Gastrocnemius medialis (tissue), 4 donors: ENCODE measurements at regions not wholly inside any gene's neighbourhood (a gene's known extent, or its start where the extent isn't known, plus 50 kb on each side); places are given as distances from the start of the nearest gene placed in this dataset.

ENCODE experiments used
- ATAC-seq, 2 donors: fragments of 150-250 bp; one replicate each; pipeline ENCODE4 v1.9.1; 2016
- DNase-seq, 2 donors: peaks; one replicate each; pipeline ENCODE4 v3.0.0-alpha.2; 2019
- H3K27ac ChIP-seq, 4 donors: fragments of 200-600 bp; sonication (generic); 1 replicate in 1 of 4; 2 replicates in 3 of 4; pipeline ENCODE4 v1.5.1; 2016 to 2018; ENCODE audit warnings: mild to moderate bottlenecking in 2 of 4, moderate library complexity in 1 of 4
- H3K27me3 ChIP-seq, 3 donors: fragments of 200-600 bp; sonication (generic) in 2 of 3; 1 replicate in 1 of 3; 2 replicates in 2 of 3; pipeline versions ENCODE4 v1.5.1 to v1.6.0; 2016 to 2019; ENCODE audit warnings: mild to moderate bottlenecking in 1 of 3, moderate library complexity in 1 of 3
- H3K36me3 ChIP-seq, 2 donors: fragments of 200-600 bp; sonication (generic) in 1 of 2; one replicate each; pipeline ENCODE4 v1.5.1; 2017 to 2018
- H3K4me1 ChIP-seq, 2 donors: fragments of 200-600 bp; sonication (generic) in 1 of 2; one replicate each; pipeline ENCODE4 v1.5.1; 2016 to 2017; ENCODE audit warnings: mild to moderate bottlenecking in 2 of 2
- H3K4me3 ChIP-seq, 4 donors: fragments of 200-600 bp; sonication (generic) in 3 of 4; 1 replicate in 1 of 4; 2 replicates in 3 of 4; pipeline ENCODE4 v1.5.1; 2016 to 2019; ENCODE audit warnings: mild to moderate bottlenecking in 2 of 4
- H3K9me3 ChIP-seq, 3 donors: fragments of 200-600 bp; sonication (generic) in 2 of 3; 1 replicate in 1 of 3; 2 replicates in 2 of 3; pipeline ENCODE4 v1.5.1; 2016 to 2019
- CTCF ChIP-seq, 5 experiments: fragments of 450-650 bp in 3 of 5; fragments of 200-600 bp in 2 of 5; sonication (generic) in 2 of 5; IDR thresholded peaks in 4 of 5; conservative IDR thresholded peaks in 1 of 5; 1 replicate in 4 of 5; 2 replicates in 1 of 5; pipeline ENCODE4 v1.5.1; 2016 to 2019; ENCODE audit warnings: antibody characterized with exemption in 5 of 5, mild to moderate bottlenecking in 3 of 5, moderate library complexity in 3 of 5
- POLR2A ChIP-seq, 2 donors: fragments of 450-650 bp; IDR thresholded peaks; one replicate each; pipeline ENCODE4 v1.6.1; 2017; ENCODE audit warnings: antibody characterized with exemption in 2 of 2, mild to moderate bottlenecking in 2 of 2, moderate library complexity in 2 of 2
- in situ Hi-C, 4 donors: fragments of 200-750 bp; cut with MboI; loops; one replicate each; pipeline versions ENCODE4 v1.15.0 to v1.8.0; 2017; ENCODE audit warnings: low sequenced_read_pairs in 4 of 4
- intact Hi-C: fragments of 100-400 bp; cut with DNase I; formaldehyde crosslinking; loops from one replicate; pipeline ENCODE4 v1.15.1; 2023; ENCODE audit warnings: low total_unique reads

GRCh38 chr7:98511175-98511574 lies 105.9 kb upstream of the NPTX2 start:
- Histone ChIP-seq H3K27ac (no peak overlapping the region), H3K4me1 (no peaks in the 10 kb centered on the region), H3K27me3 (no peaks in the 10 kb centered on the region), H3K4me3 (no peak overlapping the region), H3K9me3 (peaks cover 0 to 4% (median 0%) of the 10 kb centered on the region in 3 donors), H3K36me3 (no peaks in the 10 kb centered on the region)
- in situ Hi-C loops = no loop called here
- intact Hi-C loops = no loop called here
- ATAC-seq (no peak), DNase-seq (no peak)
- TF ChIP-seq CTCF (IDR thresholded peaks at IDR 0.05 in 4 of 5, conservative IDR thresholded peaks at IDR 0.05 in 1 of 5) (no peak), POLR2A (IDR thresholded peaks at IDR 0.05) (no peak)

- DNase-seq = no peak
- Histone ChIP-seq H3K4me3 (no peak overlapping the region), H3K27ac (no peak overlapping the region), H3K4me1 (no peaks in the 10 kb centered on the region), H3K27me3 (no peaks in the 10 kb centered on the region), H3K36me3 (no peaks in the 10 kb centered on the region), H3K9me3 (peaks cover 0 to 4% (median 0%) of the 10 kb centered on the region in 3 donors)
- no peak for ATAC-seq
- no peak for TF ChIP-seq POLR2A (IDR thresholded peaks at IDR 0.05)
- no peak for TF ChIP-seq CTCF (IDR thresholded peaks at IDR 0.05 in 4 of 5, conservative IDR thresholded peaks at IDR 0.05 in 1 of 5)
- in situ Hi-C loops (no loop called here), intact Hi-C loops (no loop called here)
These were observed 107.2 kb upstream of the NPTX2 start for GRCh38 chr7:98509836-98510235.

- no peak overlapping the region for H3K4me3 ChIP-seq
- intact Hi-C loops (no loop called here), in situ Hi-C loops (no loop called here)
- H3K27me3 ChIP-seq = no peaks in the 10 kb centered on the region
- ATAC-seq = no peak
- no peak overlapping the region for H3K27ac ChIP-seq
- H3K9me3 ChIP-seq = peaks cover 0 to 4% (median 0%) of the 10 kb centered on the region in 3 donors
- H3K4me1 ChIP-seq = no peaks in the 10 kb centered on the region
- no peaks in the 10 kb centered on the region for H3K36me3 ChIP-seq
- no peak for DNase-seq
- TF ChIP-seq POLR2A (IDR thresholded peaks at IDR 0.05) = no peak
- no peak for TF ChIP-seq CTCF (IDR thresholded peaks at IDR 0.05 in 4 of 5, conservative IDR thresholded peaks at IDR 0.05 in 1 of 5)
These were observed 105.6 kb upstream of the BAIAP2L1 start for GRCh38 chr7:98506471-98506870.

DNA sequence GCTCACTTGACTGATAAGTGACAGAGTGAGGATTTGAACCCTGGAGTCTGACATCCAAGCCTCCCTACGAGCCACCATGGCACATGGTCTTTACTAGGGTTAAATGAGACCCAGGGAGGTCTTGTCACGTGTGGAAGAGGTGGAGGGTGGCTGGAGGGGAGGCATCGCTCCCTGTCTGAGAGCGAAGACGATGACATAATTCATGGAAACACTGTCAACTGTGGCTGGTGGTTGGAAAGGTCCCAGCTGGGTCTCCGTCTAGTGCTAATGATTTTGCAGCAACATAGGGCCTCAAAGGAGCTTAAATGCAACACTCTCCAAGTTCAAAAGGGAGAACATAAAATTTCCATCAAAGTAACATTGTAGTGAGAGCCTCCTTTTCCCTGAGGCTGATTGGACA lies 99.9 kb upstream of the BAIAP2L1 start:
- Histone ChIP-seq H3K4me1 (no peaks in the 10 kb centered on the region), H3K27me3 (no peaks in the 10 kb centered on the region), H3K27ac (no peak overlapping the region), H3K36me3 (no peaks in the 10 kb centered on the region), H3K9me3 (peaks cover 0 to 5% (median 0%) of the 10 kb centered on the region in 3 donors), H3K4me3 (no peak overlapping the region)
- in situ Hi-C loops = no loop called here
- no peak for ATAC-seq
- TF ChIP-seq POLR2A (IDR thresholded peaks at IDR 0.05) = no peak
- TF ChIP-seq CTCF (IDR thresholded peaks at IDR 0.05 in 4 of 5, conservative IDR thresholded peaks at IDR 0.05 in 1 of 5) = no peak
- DNase-seq = no peak
- intact Hi-C loops = no loop called here

- TF ChIP-seq POLR2A (IDR thresholded peaks at IDR 0.05) (no peak), CTCF (IDR thresholded peaks at IDR 0.05 in 4 of 5, conservative IDR thresholded peaks at IDR 0.05 in 1 of 5) (no peak)
- in situ Hi-C loops = no loop called here
These were observed 95.7 kb upstream of the BAIAP2L1 start for GRCh38 chr7:98496618-98497017.

More at GRCh38 chr7:98496618-98497017, 95.7 kb upstream of the BAIAP2L1 start:
- DNase-seq (no peak), ATAC-seq (no peak)
- Histone ChIP-seq H3K4me3 (no peak overlapping the region), H3K27me3 (no peaks in the 10 kb centered on the region), H3K36me3 (no peaks in the 10 kb centered on the region), H3K27ac (no peak overlapping the region), H3K9me3 (peaks cover 0 to 5% (median 0%) of the 10 kb centered on the region in 3 donors), H3K4me1 (no peaks in the 10 kb centered on the region)
- intact Hi-C loops = no loop called here
